NB4 (cell line): ENCODE measurements at regions not wholly inside any gene's neighbourhood (a gene's known extent, or its start where the extent isn't known, plus 50 kb on each side); places are given as distances from the start of the nearest gene placed in this dataset.

Experiments
- POLR2A ChIP-seq: IDR thresholded peaks from 2 replicates; pipeline ENCODE4 v1.6.1; 2011; ENCODE audit warnings: mild to moderate bottlenecking; ENCODE audit not compliant: insufficient read length; ENCODE audit errors: extremely low read depth
- TF ChIP-seq, protein P1 (sequence below): IDR thresholded peaks from one replicate; pipeline ENCODE4 v1.5.1; 2012; ENCODE audit warnings: low read depth, low read length

GRCh38 chr10:37619336-37619735 is 238.1 kb downstream of the ZNF248 start:
- no peak for TF ChIP-seq POLR2A
- TF ChIP-seq, protein P1, sequence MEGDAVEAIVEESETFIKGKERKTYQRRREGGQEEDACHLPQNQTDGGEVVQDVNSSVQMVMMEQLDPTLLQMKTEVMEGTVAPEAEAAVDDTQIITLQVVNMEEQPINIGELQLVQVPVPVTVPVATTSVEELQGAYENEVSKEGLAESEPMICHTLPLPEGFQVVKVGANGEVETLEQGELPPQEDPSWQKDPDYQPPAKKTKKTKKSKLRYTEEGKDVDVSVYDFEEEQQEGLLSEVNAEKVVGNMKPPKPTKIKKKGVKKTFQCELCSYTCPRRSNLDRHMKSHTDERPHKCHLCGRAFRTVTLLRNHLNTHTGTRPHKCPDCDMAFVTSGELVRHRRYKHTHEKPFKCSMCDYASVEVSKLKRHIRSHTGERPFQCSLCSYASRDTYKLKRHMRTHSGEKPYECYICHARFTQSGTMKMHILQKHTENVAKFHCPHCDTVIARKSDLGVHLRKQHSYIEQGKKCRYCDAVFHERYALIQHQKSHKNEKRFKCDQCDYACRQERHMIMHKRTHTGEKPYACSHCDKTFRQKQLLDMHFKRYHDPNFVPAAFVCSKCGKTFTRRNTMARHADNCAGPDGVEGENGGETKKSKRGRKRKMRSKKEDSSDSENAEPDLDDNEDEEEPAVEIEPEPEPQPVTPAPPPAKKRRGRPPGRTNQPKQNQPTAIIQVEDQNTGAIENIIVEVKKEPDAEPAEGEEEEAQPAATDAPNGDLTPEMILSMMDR: no peak
